ENCODE measurements at regions not wholly inside any gene's neighbourhood (a gene's known extent, or its start where the extent isn't known, plus 50 kb on each side); places are given as distances from the start of the nearest gene placed in this dataset.

DNA sequence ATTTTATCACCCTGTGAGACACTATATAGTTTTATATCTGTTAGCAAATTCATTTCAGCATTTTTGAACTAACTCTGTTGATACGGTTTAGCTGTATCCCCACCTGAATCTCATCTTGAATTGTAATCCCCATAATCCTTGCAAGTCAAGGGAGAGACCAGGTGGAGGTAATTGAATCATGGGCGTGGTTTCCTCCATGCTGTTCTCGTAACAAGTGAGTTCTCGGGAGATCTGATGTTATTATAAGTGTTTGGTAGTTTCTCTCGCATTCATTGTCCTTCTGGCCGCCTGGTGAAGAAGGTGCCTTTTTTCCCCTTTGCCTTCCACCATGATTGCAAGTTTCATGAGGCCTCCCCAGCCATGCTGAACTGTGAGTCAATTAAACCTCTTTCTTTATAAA is 53.2 kb upstream of the TMC3 start:
- TF ChIP-seq SIN3A (IDR thresholded peaks at IDR 0.05; ENCODE audit: borderline replicate concordance, insufficient read depth, low read length) (no peak), TAF1 (IDR thresholded peaks at IDR 0.05; ENCODE audit: borderline replicate concordance, insufficient read depth, low read length) (no peak), REST (IDR thresholded peaks at IDR 0.05; ENCODE audit: insufficient read depth in 1 of 2, low read depth in 2 of 2, low read length in 2 of 2) (no peak), FOXP2 (optimal IDR thresholded peaks at IDR 0.05; ENCODE audit: borderline replicate concordance, extremely low read depth, extremely low read length, insufficient read depth) (no peak), POLR2AphosphoS5 (IDR thresholded peaks at IDR 0.05; ENCODE audit: low read depth, low read length) (no peak)

DNA sequence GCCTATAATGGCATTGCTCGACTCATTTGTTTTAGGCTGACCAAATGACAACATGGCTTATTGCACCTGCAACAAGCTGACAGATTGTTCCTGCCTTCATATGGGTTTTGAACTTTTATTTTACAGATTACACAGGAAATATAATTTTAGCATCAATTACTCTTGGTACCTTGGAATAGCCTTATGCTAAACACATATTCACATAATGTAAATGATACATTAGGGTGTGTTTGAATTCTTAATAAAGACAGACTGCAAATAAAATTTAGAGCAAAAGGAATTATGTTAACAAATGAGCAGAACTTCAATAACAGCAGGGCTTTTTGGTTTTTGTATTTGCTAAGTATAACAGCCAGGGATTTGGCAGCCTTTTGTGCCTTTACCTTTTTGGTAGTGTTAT is 51.9 kb upstream of the TMC3 start:
- TF ChIP-seq FOXP2 (optimal IDR thresholded peaks at IDR 0.05; ENCODE audit: borderline replicate concordance, extremely low read depth, extremely low read length, insufficient read depth) (no peak), TAF1 (IDR thresholded peaks at IDR 0.05; ENCODE audit: borderline replicate concordance, insufficient read depth, low read length) (no peak), POLR2AphosphoS5 (IDR thresholded peaks at IDR 0.05; ENCODE audit: low read depth, low read length) (no peak), SIN3A (IDR thresholded peaks at IDR 0.05; ENCODE audit: borderline replicate concordance, insufficient read depth, low read length) (no peak), REST (IDR thresholded peaks at IDR 0.05; ENCODE audit: insufficient read depth in 1 of 2, low read depth in 2 of 2, low read length in 2 of 2) (no peak)

All from PFSK-1 (cell line).